HEK293 (cell line): ENCODE measurements at regions not wholly inside any gene's neighbourhood (a gene's known extent, or its start where the extent isn't known, plus 50 kb on each side); places are given as distances from the start of the nearest gene placed in this dataset.

Experiments
- CTCF ChIA-PET: fragments of 350-600 bp; formaldehyde crosslinking; extraction: SDS; loops from one replicate; lab custom pipeline; 2021; ENCODE audit warnings: antibody characterized with exemption; lab: Yijun Ruan, JAX
- POLR2A ChIA-PET: fragments of 300-600 bp; formaldehyde crosslinking; extraction: SDS; loops from one replicate; lab custom pipeline; 2020; ENCODE audit warnings: antibody characterized with exemption, inconsistent platforms; lab: Yijun Ruan, JAX
- H3K27ac ChIP-seq: fragments of 200-500 bp; sonication (Bioruptor generic); 2 replicates; pipeline ENCODE4 v1.5.1; 2014; ENCODE audit warnings: low read depth, low read length, control low read depth, inconsistent platforms; ENCODE audit errors: extremely low read depth
- H3K36me3 ChIP-seq, 2 experiments: fragments of 200-500 bp in 1 of 2; sonication (Bioruptor generic) in 1 of 2; 1 replicate in 1 of 2; 2 replicates in 1 of 2; pipeline ENCODE4 v1.5.1; 2014 to 2017; ENCODE audit warnings: inconsistent platforms in 2 of 2, low read length in 2 of 2; ENCODE audit not compliant: control insufficient read depth in 2 of 2, insufficient read depth in 1 of 2
- H3K4me1 ChIP-seq: fragments of 200-500 bp; sonication (Bioruptor generic); 2 replicates; pipeline ENCODE4 v1.5.1; 2014; ENCODE audit warnings: mild to moderate bottlenecking, low read length, inconsistent platforms; ENCODE audit not compliant: control insufficient read depth, insufficient read depth
- H3K4me3 ChIP-seq: 2 replicates; pipeline ENCODE4 v1.5.1; 2011; ENCODE audit warnings: low read depth, mild to moderate bottlenecking, control low read depth, low read length, moderate library complexity
- H3K9me3 ChIP-seq: fragments of 200-500 bp; sonication (Bioruptor generic); 2 replicates; pipeline ENCODE4 v1.5.1; 2014; ENCODE audit warnings: low read depth, low read length, inconsistent platforms; ENCODE audit not compliant: control insufficient read depth, insufficient read depth
- GLIS2 ChIP-seq: fragments of 450-650 bp; formaldehyde crosslinking; IDR thresholded peaks from 2 replicates; pipeline ENCODE4 v1.5.1; 2016; ENCODE audit warnings: missing biosample characterization, missing genetic modification characterization
- KLF16 ChIP-seq: fragments of 450-650 bp; formaldehyde crosslinking; IDR thresholded peaks from 2 replicates; pipeline ENCODE4 v1.5.1; 2017; ENCODE audit warnings: missing biosample characterization, missing genetic modification characterization
- SCRT2 ChIP-seq: fragments of 450-650 bp; formaldehyde crosslinking; IDR thresholded peaks from 2 replicates; pipeline ENCODE4 v1.5.1; 2016; ENCODE audit warnings: missing biosample characterization, missing genetic modification characterization
- ZBTB7A ChIP-seq: fragments of 450-650 bp; formaldehyde crosslinking; IDR thresholded peaks from 2 replicates; pipeline ENCODE4 v1.5.1; 2016; ENCODE audit warnings: low read depth, missing biosample characterization, missing genetic modification characterization
- ZBTB8A ChIP-seq: fragments of 450-650 bp; formaldehyde crosslinking; IDR thresholded peaks from 2 replicates; pipeline ENCODE4 v1.5.1; 2016; ENCODE audit warnings: missing biosample characterization, missing genetic modification characterization
- ZFP3 ChIP-seq: fragments of 450-650 bp; formaldehyde crosslinking; IDR thresholded peaks from 2 replicates; pipeline ENCODE4 v1.5.1; 2016; ENCODE audit warnings: low read depth, missing biosample characterization, missing genetic modification characterization
- ZNF175 ChIP-seq: fragments of 450-650 bp; formaldehyde crosslinking; IDR thresholded peaks from 2 replicates; pipeline ENCODE4 v1.5.1; 2016; ENCODE audit warnings: missing biosample characterization, missing genetic modification characterization
- ZNF2 ChIP-seq: fragments of 450-650 bp; formaldehyde crosslinking; IDR thresholded peaks from 2 replicates; pipeline ENCODE4 v1.5.1; 2016; ENCODE audit warnings: missing biosample characterization, missing genetic modification characterization
- ZNF274 ChIP-seq, 2 experiments: fragments of 200-500 bp in 1 of 2; fragments of 450-650 bp in 1 of 2; sonication (Bioruptor generic) in 1 of 2; formaldehyde crosslinking in 1 of 2; IDR thresholded peaks; 2 replicates each; pipeline versions ENCODE4 v1.5.1 to v1.6.1; 2014 to 2016; ENCODE audit warnings: borderline replicate concordance in 1 of 2, inconsistent platforms in 1 of 2, low read length in 1 of 2, missing biosample characterization in 1 of 2, missing genetic modification characterization in 1 of 2
- ZNF350 ChIP-seq: fragments of 450-650 bp; formaldehyde crosslinking; IDR thresholded peaks from 2 replicates; pipeline ENCODE4 v1.5.0; 2017; ENCODE audit warnings: missing biosample characterization, mild to moderate bottlenecking, missing genetic modification characterization
- ZNF398 ChIP-seq: fragments of 450-650 bp; formaldehyde crosslinking; IDR thresholded peaks from 2 replicates; pipeline ENCODE4 v1.5.1; 2017; ENCODE audit warnings: missing biosample characterization, missing genetic modification characterization
- ZNF48 ChIP-seq: fragments of 450-650 bp; formaldehyde crosslinking; IDR thresholded peaks from 2 replicates; pipeline ENCODE4 v1.5.1; 2016; ENCODE audit warnings: missing biosample characterization, missing genetic modification characterization
- ZNF521 ChIP-seq: fragments of 450-650 bp; formaldehyde crosslinking; IDR thresholded peaks from 2 replicates; pipeline ENCODE4 v1.5.1; 2017; ENCODE audit warnings: missing biosample characterization, mild to moderate bottlenecking, missing genetic modification characterization
- ZNF580 ChIP-seq: fragments of 450-650 bp; formaldehyde crosslinking; IDR thresholded peaks from 2 replicates; pipeline ENCODE4 v1.5.1; 2016; ENCODE audit warnings: missing biosample characterization, missing genetic modification characterization
- ZNF585B ChIP-seq: fragments of 450-650 bp; formaldehyde crosslinking; IDR thresholded peaks from 2 replicates; pipeline ENCODE4 v1.5.1; 2016; ENCODE audit warnings: missing biosample characterization, missing genetic modification characterization
- ZNF677 ChIP-seq: fragments of 450-650 bp; IDR thresholded peaks from 2 replicates; pipeline ENCODE4 v1.5.0; 2018; ENCODE audit warnings: missing biosample characterization, mild to moderate bottlenecking, missing genetic modification characterization, moderate library complexity
- ZNF777 ChIP-seq: fragments of 450-650 bp; formaldehyde crosslinking; IDR thresholded peaks from 2 replicates; pipeline ENCODE4 v1.5.1; 2017; ENCODE audit warnings: missing biosample characterization, missing genetic modification characterization, borderline replicate concordance
- TF ChIP-seq, protein P1 (sequence below): fragments of 450-650 bp; formaldehyde crosslinking; optimal IDR thresholded peaks from 2 replicates; pipeline ENCODE3; 2016; ENCODE audit warnings: missing biosample characterization, mild to moderate bottlenecking, missing genetic modification characterization
- TF ChIP-seq, protein P2 (sequence below): fragments of 450-650 bp; formaldehyde crosslinking; IDR thresholded peaks from 2 replicates; pipeline ENCODE4 v1.5.1; 2016; ENCODE audit warnings: missing biosample characterization, missing genetic modification characterization
- TF ChIP-seq, protein P3 (sequence below): fragments of 450-650 bp; formaldehyde crosslinking; IDR thresholded peaks from 2 replicates; pipeline ENCODE4 v1.5.1; 2016; ENCODE audit warnings: missing biosample characterization, missing genetic modification characterization
- TF ChIP-seq, protein P4 (sequence below): fragments of 450-650 bp; formaldehyde crosslinking; IDR thresholded peaks from 2 replicates; pipeline ENCODE4 v1.5.1; 2016; ENCODE audit warnings: missing biosample characterization, missing genetic modification characterization

DNA sequence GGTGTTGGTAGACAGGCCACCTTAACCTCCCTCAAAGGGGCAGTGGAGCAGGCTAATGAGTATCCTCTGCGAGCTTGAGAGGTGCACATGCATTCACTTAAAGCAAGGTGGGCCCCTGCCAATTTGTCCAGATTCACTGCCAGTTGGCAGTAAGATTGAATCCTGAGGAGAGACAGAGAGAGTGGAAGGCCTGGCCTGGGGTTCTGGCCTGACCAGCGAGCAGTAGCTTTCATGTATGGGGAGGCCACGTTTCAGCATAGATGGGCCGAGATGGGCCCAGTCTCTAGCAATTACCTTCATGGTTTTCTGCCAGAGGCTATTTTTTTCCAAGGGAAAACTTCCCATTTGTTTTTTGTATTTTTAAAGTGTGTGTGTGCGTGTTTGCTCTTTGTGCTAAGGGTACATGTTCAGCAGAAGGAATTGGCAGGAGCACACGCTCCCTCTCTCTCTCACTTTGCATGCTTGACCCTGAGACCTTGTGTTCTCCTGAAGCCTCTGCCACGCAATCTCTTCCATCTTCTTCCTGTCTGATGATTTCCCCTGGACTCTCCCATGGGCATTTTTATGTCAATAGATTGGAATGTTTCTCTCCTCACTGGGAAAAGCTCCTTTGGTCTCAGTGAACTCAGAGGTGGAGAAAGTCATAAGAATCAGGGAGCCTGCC is 215.8 kb upstream of the SFRP2 start:
- H3K36me3 ChIP-seq: no peaks in the 10 kb centered on the region
- ChIA-PET POLR2A (no interaction called here), CTCF (no interaction called here)
- no peak overlapping the region for H3K4me3 ChIP-seq
- H3K4me1 ChIP-seq: no peaks in the 10 kb centered on the region
- TF ChIP-seq ZBTB7A (tag by site-specific recombination) (no peak), ZNF677 (tag by site-specific recombination) (no peak), ZNF350 (tag by site-specific recombination) (no peak), ZNF585B (tag by site-specific recombination) (no peak)
- no peaks in the 10 kb centered on the region for H3K9me3 ChIP-seq
- H3K27ac ChIP-seq: no peak overlapping the region

- no peaks in the 10 kb centered on the region for H3K36me3 ChIP-seq
- H3K4me1 ChIP-seq: no peaks in the 10 kb centered on the region
- ChIA-PET POLR2A (no interaction called here), CTCF (no interaction called here)
- H3K9me3 ChIP-seq: no peaks in the 10 kb centered on the region
- TF ChIP-seq, protein P1, sequence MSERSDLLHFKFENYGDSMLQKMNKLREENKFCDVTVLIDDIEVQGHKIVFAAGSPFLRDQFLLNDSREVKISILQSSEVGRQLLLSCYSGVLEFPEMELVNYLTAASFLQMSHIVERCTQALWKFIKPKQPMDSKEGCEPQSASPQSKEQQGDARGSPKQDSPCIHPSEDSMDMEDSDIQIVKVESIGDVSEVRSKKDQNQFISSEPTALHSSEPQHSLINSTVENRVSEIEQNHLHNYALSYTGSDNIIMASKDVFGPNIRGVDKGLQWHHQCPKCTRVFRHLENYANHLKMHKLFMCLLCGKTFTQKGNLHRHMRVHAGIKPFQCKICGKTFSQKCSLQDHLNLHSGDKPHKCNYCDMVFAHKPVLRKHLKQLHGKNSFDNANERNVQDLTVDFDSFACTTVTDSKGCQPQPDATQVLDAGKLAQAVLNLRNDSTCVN: no peak
- no peak for TF ChIP-seq ZNF777 (tag by site-specific recombination)
- no peak for TF ChIP-seq GLIS2 (tag by site-specific recombination)
- TF ChIP-seq ZNF48 (tag by site-specific recombination): no peak
- no peak for TF ChIP-seq ZNF274 (IDR thresholded peaks at IDR 0.05; ENCODE audit: low read length)
- no peak for TF ChIP-seq ZNF274 (tag by site-specific recombination; IDR thresholded peaks at IDR 0.05; ENCODE audit: borderline replicate concordance)
- no peak for TF ChIP-seq ZBTB8A (tag by site-specific recombination)
- TF ChIP-seq SCRT2 (tag by site-specific recombination): no peak
- TF ChIP-seq ZNF580 (tag by site-specific recombination): no peak
- TF ChIP-seq, protein P2, sequence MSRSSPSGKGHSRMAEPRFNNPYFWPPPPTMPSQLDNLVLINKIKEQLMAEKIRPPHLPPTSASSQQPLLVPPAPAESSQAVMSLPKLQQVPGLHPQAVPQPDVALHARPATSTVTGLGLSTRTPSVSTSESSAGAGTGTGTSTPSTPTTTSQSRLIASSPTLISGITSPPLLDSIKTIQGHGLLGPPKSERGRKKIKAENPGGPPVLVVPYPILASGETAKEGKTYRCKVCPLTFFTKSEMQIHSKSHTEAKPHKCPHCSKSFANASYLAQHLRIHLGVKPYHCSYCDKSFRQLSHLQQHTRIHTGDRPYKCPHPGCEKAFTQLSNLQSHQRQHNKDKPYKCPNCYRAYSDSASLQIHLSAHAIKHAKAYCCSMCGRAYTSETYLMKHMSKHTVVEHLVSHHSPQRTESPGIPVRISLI (tag by site-specific recombination): no peak
- no peak for TF ChIP-seq ZNF175 (tag by site-specific recombination)
- no peak for TF ChIP-seq ZNF2 (tag by site-specific recombination)
- TF ChIP-seq ZNF398: no peak
- no peak for TF ChIP-seq KLF16
- TF ChIP-seq, protein P3, sequence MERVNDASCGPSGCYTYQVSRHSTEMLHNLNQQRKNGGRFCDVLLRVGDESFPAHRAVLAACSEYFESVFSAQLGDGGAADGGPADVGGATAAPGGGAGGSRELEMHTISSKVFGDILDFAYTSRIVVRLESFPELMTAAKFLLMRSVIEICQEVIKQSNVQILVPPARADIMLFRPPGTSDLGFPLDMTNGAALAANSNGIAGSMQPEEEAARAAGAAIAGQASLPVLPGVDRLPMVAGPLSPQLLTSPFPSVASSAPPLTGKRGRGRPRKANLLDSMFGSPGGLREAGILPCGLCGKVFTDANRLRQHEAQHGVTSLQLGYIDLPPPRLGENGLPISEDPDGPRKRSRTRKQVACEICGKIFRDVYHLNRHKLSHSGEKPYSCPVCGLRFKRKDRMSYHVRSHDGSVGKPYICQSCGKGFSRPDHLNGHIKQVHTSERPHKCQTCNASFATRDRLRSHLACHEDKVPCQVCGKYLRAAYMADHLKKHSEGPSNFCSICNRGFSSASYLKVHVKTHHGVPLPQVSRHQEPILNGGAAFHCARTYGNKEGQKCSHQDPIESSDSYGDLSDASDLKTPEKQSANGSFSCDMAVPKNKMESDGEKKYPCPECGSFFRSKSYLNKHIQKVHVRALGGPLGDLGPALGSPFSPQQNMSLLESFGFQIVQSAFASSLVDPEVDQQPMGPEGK (tag by site-specific recombination): no peak
- TF ChIP-seq, protein P4, sequence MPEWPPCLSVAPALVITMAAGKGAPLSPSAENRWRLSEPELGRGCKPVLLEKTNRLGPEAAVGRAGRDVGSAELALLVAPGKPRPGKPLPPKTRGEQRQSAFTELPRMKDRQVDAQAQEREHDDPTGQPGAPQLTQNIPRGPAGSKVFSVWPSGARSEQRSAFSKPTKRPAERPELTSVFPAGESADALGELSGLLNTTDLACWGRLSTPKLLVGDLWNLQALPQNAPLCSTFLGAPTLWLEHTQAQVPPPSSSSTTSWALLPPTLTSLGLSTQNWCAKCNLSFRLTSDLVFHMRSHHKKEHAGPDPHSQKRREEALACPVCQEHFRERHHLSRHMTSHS (tag by site-specific recombination): no peak
- no peak for TF ChIP-seq ZFP3 (tag by site-specific recombination)
- TF ChIP-seq ZNF521 (tag by site-specific recombination): no peak
- H3K4me3 ChIP-seq: no peak overlapping the region
- H3K27ac ChIP-seq: no peak overlapping the region
Observed at GRCh38 chr4:154004016-154004415, 215.1 kb upstream of the SFRP2 start.
